ENCODE measurements at regions not wholly inside any gene's neighbourhood (a gene's known extent, or its start where the extent isn't known, plus 50 kb on each side); places are given as distances from the start of the nearest gene placed in this dataset.

DNA sequence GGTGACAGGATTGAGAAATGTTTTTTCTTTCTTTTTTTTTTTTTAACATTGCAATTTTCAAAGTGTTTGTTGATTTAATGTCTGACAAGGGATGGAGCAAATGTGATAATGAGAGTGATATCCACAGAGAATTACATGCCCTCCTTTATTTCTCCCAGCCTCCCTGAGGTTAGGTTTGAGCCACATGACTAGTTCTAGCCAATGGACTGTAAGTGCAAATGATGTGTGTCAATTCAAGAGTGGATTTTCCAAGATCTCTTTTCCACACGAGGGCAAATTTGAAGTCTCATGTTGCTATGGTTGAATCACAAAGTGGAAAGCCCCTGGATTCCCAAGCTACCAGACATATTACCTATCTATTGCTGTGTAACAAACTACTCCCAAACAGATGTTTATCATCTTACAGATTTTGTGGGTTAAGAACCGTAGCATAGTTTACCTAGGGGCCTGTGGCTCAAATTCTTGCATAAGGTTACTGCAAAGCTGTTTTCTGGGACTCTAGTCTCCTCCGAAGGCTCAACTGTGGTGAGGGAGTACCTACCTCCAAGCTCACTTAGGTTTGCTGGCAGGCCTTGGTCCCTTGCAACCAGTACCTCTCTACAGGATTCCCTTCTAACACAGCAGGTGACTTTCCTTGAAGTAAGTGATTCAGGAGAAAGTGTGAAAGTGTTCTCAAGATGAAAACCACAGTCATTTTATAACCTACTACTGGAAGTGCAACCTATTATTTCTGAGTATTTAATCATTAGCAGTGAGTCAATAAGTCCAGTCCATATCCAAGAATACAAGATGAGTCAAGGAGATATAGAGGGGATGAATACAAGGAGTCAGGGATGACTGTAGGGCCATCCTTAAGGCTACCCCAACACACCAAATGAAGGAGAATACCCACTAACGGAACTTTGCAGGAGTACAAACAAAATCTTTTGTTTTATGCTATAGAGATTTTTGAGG lies 533.6 kb downstream of the PTPRC start:
- ChIA-PET CTCF (interaction anchor here (0.6 kb wide), 1 partner anchor 51 kb away, joined by 3 read pairs; no protein-coding TSS in a partner anchor), POLR2A (no interaction called here)

More for the DNA sequence above, 533.6 kb downstream of the PTPRC start:
- no peaks in the 10 kb centered on the region for H3K4me1 ChIP-seq (ENCODE audit: control insufficient read depth, insufficient read depth, low read length)
- no peaks in the 10 kb centered on the region for H3K36me3 ChIP-seq (ENCODE audit: control insufficient read depth in 2 of 2, insufficient read depth in 1 of 2, low read length in 2 of 2)
- no peak overlapping the region for H3K27ac ChIP-seq (ENCODE audit: extremely low read depth, low read depth, low read length)
- TF ChIP-seq, protein P1, sequence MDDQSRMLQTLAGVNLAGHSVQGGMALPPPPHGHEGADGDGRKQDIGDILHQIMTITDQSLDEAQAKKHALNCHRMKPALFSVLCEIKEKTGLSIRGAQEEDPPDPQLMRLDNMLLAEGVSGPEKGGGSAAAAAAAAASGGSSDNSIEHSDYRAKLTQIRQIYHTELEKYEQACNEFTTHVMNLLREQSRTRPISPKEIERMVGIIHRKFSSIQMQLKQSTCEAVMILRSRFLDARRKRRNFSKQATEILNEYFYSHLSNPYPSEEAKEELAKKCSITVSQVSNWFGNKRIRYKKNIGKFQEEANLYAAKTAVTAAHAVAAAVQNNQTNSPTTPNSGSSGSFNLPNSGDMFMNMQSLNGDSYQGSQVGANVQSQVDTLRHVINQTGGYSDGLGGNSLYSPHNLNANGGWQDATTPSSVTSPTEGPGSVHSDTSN (CRISPR knock-in tag; IDR thresholded peaks at IDR 0.05), result no peak
- TF ChIP-seq ZNF146 (tag by site-specific recombination; IDR thresholded peaks at IDR 0.05) (no peak), MZF1 (tag by site-specific recombination; IDR thresholded peaks at IDR 0.05; ENCODE audit: borderline replicate concordance) (no peak), ZSCAN30 (tag by site-specific recombination; IDR thresholded peaks at IDR 0.05) (no peak), ZNF350 (tag by site-specific recombination; IDR thresholded peaks at IDR 0.05) (no peak), ZNF132 (tag by site-specific recombination; IDR thresholded peaks at IDR 0.05; ENCODE audit: borderline replicate concordance) (no peak), ZNF394 (tag by site-specific recombination; IDR thresholded peaks at IDR 0.05; ENCODE audit: borderline replicate concordance) (no peak), ZSCAN16 (tag by site-specific recombination; IDR thresholded peaks at IDR 0.05) (no peak), ZBTB48 (tag by site-specific recombination; IDR thresholded peaks at IDR 0.05) (no peak), ZNF529 (tag by site-specific recombination; IDR thresholded peaks at IDR 0.05; ENCODE audit: insufficient replicate concordance) (no peak), ZNF510 (tag by site-specific recombination; IDR thresholded peaks at IDR 0.05; ENCODE audit: insufficient replicate concordance) (no peak), ZNF311 (tag by site-specific recombination; IDR thresholded peaks at IDR 0.05; ENCODE audit: borderline replicate concordance) (no peak), ZNF169 (tag by site-specific recombination; IDR thresholded peaks at IDR 0.05) (no peak), ZNF777 (tag by site-specific recombination; IDR thresholded peaks at IDR 0.05; ENCODE audit: borderline replicate concordance) (no peak)
- TF ChIP-seq, protein P2, sequence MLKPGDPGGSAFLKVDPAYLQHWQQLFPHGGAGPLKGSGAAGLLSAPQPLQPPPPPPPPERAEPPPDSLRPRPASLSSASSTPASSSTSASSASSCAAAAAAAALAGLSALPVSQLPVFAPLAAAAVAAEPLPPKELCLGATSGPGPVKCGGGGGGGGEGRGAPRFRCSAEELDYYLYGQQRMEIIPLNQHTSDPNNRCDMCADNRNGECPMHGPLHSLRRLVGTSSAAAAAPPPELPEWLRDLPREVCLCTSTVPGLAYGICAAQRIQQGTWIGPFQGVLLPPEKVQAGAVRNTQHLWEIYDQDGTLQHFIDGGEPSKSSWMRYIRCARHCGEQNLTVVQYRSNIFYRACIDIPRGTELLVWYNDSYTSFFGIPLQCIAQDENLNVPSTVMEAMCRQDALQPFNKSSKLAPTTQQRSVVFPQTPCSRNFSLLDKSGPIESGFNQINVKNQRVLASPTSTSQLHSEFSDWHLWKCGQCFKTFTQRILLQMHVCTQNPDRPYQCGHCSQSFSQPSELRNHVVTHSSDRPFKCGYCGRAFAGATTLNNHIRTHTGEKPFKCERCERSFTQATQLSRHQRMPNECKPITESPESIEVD (tag by site-specific recombination; IDR thresholded peaks at IDR 0.05), result no peak
- TF ChIP-seq, protein P3, sequence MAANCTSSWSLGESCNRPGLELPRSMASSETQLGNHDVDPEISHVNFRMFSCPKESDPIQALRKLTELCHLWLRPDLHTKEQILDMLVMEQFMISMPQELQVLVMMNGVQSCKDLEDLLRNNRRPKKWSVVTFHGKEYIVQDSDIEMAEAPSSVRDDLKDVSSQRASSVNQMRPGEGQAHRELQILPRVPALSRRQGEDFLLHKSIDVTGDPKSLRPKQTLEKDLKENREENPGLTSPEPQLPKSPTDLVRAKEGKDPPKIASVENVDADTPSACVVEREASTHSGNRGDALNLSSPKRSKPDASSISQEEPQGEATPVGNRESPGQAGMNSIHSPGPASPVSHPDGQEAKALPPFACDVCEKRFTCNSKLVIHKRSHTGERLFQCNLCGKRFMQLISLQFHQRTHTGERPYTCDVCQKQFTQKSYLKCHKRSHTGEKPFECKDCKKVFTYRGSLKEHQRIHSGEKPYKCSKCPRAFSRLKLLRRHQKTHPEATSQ (tag by site-specific recombination; IDR thresholded peaks at IDR 0.05), result no peak
- TF ChIP-seq, protein P4, sequence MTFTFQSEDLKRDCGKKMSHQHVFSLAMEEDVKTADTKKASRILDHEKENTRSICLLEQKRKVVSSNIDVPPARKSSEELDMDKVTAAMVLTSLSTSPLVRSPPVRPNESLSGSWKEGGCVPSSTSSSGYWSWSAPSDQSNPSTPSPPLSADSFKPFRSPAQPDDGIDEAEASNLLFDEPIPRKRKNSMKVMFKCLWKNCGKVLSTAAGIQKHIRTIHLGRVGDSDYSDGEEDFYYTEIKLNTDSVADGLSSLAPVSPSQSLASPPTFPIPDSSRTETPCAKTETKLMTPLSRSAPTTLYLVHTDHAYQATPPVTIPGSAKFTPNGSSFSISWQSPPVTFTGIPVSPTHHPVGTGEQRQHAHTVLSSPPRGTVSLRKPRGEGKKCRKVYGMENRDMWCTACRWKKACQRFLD (tag by site-specific recombination; IDR thresholded peaks at IDR 0.05), result no peak
- TF ChIP-seq, protein P5, sequence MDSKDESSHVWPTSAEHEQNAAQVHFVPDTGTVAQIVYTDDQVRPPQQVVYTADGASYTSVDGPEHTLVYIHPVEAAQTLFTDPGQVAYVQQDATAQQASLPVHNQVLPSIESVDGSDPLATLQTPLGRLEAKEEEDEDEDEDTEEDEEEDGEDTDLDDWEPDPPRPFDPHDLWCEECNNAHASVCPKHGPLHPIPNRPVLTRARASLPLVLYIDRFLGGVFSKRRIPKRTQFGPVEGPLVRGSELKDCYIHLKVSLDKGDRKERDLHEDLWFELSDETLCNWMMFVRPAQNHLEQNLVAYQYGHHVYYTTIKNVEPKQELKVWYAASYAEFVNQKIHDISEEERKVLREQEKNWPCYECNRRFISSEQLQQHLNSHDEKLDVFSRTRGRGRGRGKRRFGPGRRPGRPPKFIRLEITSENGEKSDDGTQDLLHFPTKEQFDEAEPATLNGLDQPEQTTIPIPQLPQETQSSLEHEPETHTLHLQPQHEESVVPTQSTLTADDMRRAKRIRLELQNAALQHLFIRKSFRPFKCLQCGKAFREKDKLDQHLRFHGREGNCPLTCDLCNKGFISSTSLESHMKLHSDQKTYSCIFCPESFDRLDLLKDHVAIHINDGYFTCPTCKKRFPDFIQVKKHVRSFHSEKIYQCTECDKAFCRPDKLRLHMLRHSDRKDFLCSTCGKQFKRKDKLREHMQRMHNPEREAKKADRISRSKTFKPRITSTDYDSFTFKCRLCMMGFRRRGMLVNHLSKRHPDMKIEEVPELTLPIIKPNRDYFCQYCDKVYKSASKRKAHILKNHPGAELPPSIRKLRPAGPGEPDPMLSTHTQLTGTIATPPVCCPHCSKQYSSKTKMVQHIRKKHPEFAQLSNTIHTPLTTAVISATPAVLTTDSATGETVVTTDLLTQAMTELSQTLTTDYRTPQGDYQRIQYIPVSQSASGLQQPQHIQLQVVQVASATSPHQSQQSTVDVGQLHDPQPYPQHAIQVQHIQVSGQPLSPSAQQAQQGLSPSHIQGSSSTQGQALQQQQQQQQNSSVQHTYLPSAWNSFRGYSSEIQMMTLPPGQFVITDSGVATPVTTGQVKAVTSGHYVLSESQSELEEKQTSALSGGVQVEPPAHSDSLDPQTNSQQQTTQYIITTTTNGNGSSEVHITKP (tag by site-specific recombination; IDR thresholded peaks at IDR 0.05), result no peak
- TF ChIP-seq, protein P6, sequence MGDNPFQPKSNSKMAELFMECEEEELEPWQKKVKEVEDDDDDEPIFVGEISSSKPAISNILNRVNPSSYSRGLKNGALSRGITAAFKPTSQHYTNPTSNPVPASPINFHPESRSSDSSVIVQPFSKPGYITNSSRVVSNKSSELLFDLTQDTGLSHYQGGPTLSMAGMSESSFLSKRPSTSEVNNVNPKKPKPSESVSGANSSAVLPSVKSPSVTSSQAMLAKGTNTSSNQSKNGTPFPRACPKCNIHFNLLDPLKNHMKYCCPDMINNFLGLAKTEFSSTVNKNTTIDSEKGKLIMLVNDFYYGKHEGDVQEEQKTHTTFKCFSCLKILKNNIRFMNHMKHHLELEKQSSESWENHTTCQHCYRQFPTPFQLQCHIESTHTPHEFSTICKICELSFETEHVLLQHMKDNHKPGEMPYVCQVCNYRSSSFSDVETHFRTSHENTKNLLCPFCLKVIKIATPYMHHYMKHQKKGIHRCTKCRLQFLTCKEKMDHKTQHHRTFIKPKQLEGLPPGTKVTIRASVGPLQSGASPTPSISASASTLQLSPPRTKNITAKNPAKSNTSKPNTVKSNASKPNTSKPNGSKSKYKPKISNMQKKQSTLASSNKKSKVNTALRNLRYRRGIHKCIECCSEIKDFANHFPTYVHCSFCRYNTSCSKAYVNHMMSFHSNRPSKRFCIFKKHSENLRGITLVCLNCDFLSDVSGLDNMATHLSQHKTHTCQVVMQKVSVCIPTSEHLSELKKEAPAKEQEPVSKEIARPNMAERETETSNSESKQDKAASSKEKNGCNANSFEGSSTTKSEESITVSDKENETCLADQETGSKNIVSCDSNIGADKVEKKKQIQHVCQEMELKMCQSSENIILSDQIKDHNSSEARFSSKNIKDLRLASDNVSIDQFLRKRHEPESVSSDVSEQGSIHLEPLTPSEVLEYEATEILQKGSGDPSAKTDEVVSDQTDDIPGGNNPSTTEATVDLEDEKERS (tag by site-specific recombination; IDR thresholded peaks at IDR 0.05), result no peak
- TF ChIP-seq, protein P7, sequence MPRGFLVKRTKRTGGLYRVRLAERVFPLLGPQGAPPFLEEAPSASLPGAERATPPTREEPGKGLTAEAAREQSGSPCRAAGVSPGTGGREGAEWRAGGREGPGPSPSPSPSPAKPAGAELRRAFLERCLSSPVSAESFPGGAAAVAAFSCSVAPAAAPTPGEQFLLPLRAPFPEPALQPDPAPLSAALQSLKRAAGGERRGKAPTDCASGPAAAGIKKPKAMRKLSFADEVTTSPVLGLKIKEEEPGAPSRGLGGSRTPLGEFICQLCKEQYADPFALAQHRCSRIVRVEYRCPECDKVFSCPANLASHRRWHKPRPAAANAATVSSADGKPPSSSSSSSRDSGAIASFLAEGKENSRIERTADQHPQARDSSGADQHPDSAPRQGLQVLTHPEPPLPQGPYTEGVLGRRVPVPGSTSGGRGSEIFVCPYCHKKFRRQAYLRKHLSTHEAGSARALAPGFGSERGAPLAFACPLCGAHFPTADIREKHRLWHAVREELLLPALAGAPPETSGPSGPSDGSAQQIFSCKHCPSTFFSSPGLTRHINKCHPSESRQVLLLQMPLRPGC (tag by site-specific recombination; IDR thresholded peaks at IDR 0.05), result no peak
- H3K9me3 ChIP-seq (ENCODE audit: control insufficient read depth, insufficient read depth, low read depth, low read length), result no peaks in the 10 kb centered on the region
- no peak overlapping the region for H3K4me3 ChIP-seq (ENCODE audit: low read depth, low read length)

Measured in HEK293 (cell line).